HEK293 (cell line): ENCODE measurements at regions not wholly inside any gene's neighbourhood (a gene's known extent, or its start where the extent isn't known, plus 50 kb on each side); places are given as distances from the start of the nearest gene placed in this dataset.

ENCODE experiments used
- CTCF ChIA-PET: fragments of 350-600 bp; formaldehyde crosslinking; extraction: SDS; loops from one replicate; lab custom pipeline; 2021; ENCODE audit warnings: antibody characterized with exemption; lab: Yijun Ruan, JAX
- POLR2A ChIA-PET: fragments of 300-600 bp; formaldehyde crosslinking; extraction: SDS; loops from one replicate; lab custom pipeline; 2020; ENCODE audit warnings: antibody characterized with exemption, inconsistent platforms; lab: Yijun Ruan, JAX
- H3K27ac ChIP-seq: fragments of 200-500 bp; sonication (Bioruptor generic); 2 replicates; pipeline ENCODE4 v1.5.1; 2014; ENCODE audit warnings: low read depth, low read length, control low read depth, inconsistent platforms; ENCODE audit errors: extremely low read depth
- H3K36me3 ChIP-seq, 2 experiments: fragments of 200-500 bp in 1 of 2; sonication (Bioruptor generic) in 1 of 2; 1 replicate in 1 of 2; 2 replicates in 1 of 2; pipeline ENCODE4 v1.5.1; 2014 to 2017; ENCODE audit warnings: inconsistent platforms in 2 of 2, low read length in 2 of 2; ENCODE audit not compliant: control insufficient read depth in 2 of 2, insufficient read depth in 1 of 2
- H3K4me1 ChIP-seq: fragments of 200-500 bp; sonication (Bioruptor generic); 2 replicates; pipeline ENCODE4 v1.5.1; 2014; ENCODE audit warnings: mild to moderate bottlenecking, low read length, inconsistent platforms; ENCODE audit not compliant: control insufficient read depth, insufficient read depth
- H3K4me3 ChIP-seq: 2 replicates; pipeline ENCODE4 v1.5.1; 2011; ENCODE audit warnings: low read depth, mild to moderate bottlenecking, control low read depth, low read length, moderate library complexity
- H3K9me3 ChIP-seq: fragments of 200-500 bp; sonication (Bioruptor generic); 2 replicates; pipeline ENCODE4 v1.5.1; 2014; ENCODE audit warnings: low read depth, low read length, inconsistent platforms; ENCODE audit not compliant: control insufficient read depth, insufficient read depth
- FEZF1 ChIP-seq: fragments of 450-650 bp; formaldehyde crosslinking; IDR thresholded peaks from 2 replicates; pipeline ENCODE4 v1.5.1; 2016; ENCODE audit warnings: missing biosample characterization, missing genetic modification characterization
- GLI4 ChIP-seq: fragments of 450-650 bp; formaldehyde crosslinking; IDR thresholded peaks from 2 replicates; pipeline ENCODE4 v1.5.1; 2016; ENCODE audit warnings: missing biosample characterization, missing genetic modification characterization
- HOXC10 ChIP-seq: sonication (generic); formaldehyde crosslinking; IDR thresholded peaks from 2 replicates; pipeline ENCODE4 v1.8.1; 2023; ENCODE audit warnings: mild to moderate bottlenecking, missing genetic modification reagents
- KLF17 ChIP-seq: fragments of 450-650 bp; formaldehyde crosslinking; IDR thresholded peaks from 2 replicates; pipeline ENCODE4 v1.5.1; 2016; ENCODE audit warnings: missing biosample characterization, missing genetic modification characterization
- SP2 ChIP-seq: fragments of 450-650 bp; formaldehyde crosslinking; IDR thresholded peaks from 2 replicates; pipeline ENCODE4 v1.5.1; 2016; ENCODE audit warnings: missing biosample characterization, missing genetic modification characterization
- YY2 ChIP-seq: fragments of 450-650 bp; formaldehyde crosslinking; IDR thresholded peaks from 2 replicates; pipeline ENCODE4 v1.5.1; 2016; ENCODE audit warnings: missing biosample characterization, missing genetic modification characterization
- ZBTB11 ChIP-seq: fragments of 450-650 bp; formaldehyde crosslinking; conservative IDR thresholded peaks from 2 replicates; pipeline ENCODE4 v1.5.1; 2016; ENCODE audit warnings: low read depth, missing biosample characterization, missing genetic modification characterization
- ZNF10 ChIP-seq: fragments of 450-650 bp; formaldehyde crosslinking; IDR thresholded peaks from 2 replicates; pipeline ENCODE4 v1.5.1; 2017; ENCODE audit warnings: missing biosample characterization, missing genetic modification characterization
- ZNF140 ChIP-seq: fragments of 450-650 bp; formaldehyde crosslinking; IDR thresholded peaks from 2 replicates; pipeline ENCODE4 v1.5.1; 2016; ENCODE audit warnings: missing biosample characterization, missing genetic modification characterization
- ZNF146 ChIP-seq: fragments of 450-650 bp; formaldehyde crosslinking; IDR thresholded peaks from 2 replicates; pipeline ENCODE4 v1.5.1; 2016; ENCODE audit warnings: missing biosample characterization, missing genetic modification characterization
- ZNF169 ChIP-seq: fragments of 450-650 bp; formaldehyde crosslinking; IDR thresholded peaks from 2 replicates; pipeline ENCODE4 v1.5.1; 2016; ENCODE audit warnings: missing biosample characterization, missing genetic modification characterization
- ZNF26 ChIP-seq: fragments of 450-650 bp; formaldehyde crosslinking; IDR thresholded peaks from 2 replicates; pipeline ENCODE4 v1.5.1; 2016; ENCODE audit warnings: missing biosample characterization, missing genetic modification characterization
- ZNF274 ChIP-seq, 2 experiments: fragments of 200-500 bp in 1 of 2; fragments of 450-650 bp in 1 of 2; sonication (Bioruptor generic) in 1 of 2; formaldehyde crosslinking in 1 of 2; IDR thresholded peaks; 2 replicates each; pipeline versions ENCODE4 v1.5.1 to v1.6.1; 2014 to 2016; ENCODE audit warnings: borderline replicate concordance in 1 of 2, inconsistent platforms in 1 of 2, low read length in 1 of 2, missing biosample characterization in 1 of 2, missing genetic modification characterization in 1 of 2
- ZNF473 ChIP-seq: fragments of 450-650 bp; formaldehyde crosslinking; IDR thresholded peaks from 2 replicates; pipeline ENCODE4 v1.5.1; 2017; ENCODE audit warnings: missing biosample characterization, missing genetic modification characterization
- ZNF623 ChIP-seq: fragments of 450-650 bp; formaldehyde crosslinking; IDR thresholded peaks from 2 replicates; pipeline ENCODE4 v1.5.1; 2016; ENCODE audit warnings: missing biosample characterization, missing genetic modification characterization
- ZNF670 ChIP-seq: fragments of 450-650 bp; formaldehyde crosslinking; IDR thresholded peaks from 2 replicates; pipeline ENCODE4 v1.5.1; 2016; ENCODE audit warnings: missing biosample characterization, missing genetic modification characterization, low read depth
- ZNF707 ChIP-seq: fragments of 450-650 bp; formaldehyde crosslinking; IDR thresholded peaks from 2 replicates; pipeline ENCODE4 v1.5.1; 2016; ENCODE audit warnings: missing biosample characterization, missing genetic modification characterization
- ZNF776 ChIP-seq: fragments of 450-650 bp; formaldehyde crosslinking; IDR thresholded peaks from 2 replicates; pipeline ENCODE4 v1.5.0; 2017; ENCODE audit warnings: missing biosample characterization, missing genetic modification characterization, borderline replicate concordance
- ZNF791 ChIP-seq: fragments of 450-650 bp; formaldehyde crosslinking; IDR thresholded peaks from 2 replicates; pipeline ENCODE4 v1.5.1; 2016; ENCODE audit warnings: missing biosample characterization, missing genetic modification characterization
- ZNF792 ChIP-seq: fragments of 450-650 bp; formaldehyde crosslinking; IDR thresholded peaks from 2 replicates; pipeline ENCODE4 v1.5.1; 2016; ENCODE audit warnings: missing biosample characterization, missing genetic modification characterization
- ZNF830 ChIP-seq: fragments of 450-650 bp; IDR thresholded peaks from 2 replicates; pipeline ENCODE4 v1.5.0; 2018; ENCODE audit warnings: missing biosample characterization, missing genetic modification characterization, low read depth, mild to moderate bottlenecking, moderate library complexity
- TF ChIP-seq, protein P1 (sequence below): fragments of 450-650 bp; formaldehyde crosslinking; IDR thresholded peaks from 2 replicates; pipeline ENCODE4 v1.5.1; 2017; ENCODE audit warnings: missing biosample characterization, missing genetic modification characterization
- TF ChIP-seq, protein P2 (sequence below): fragments of 450-650 bp; formaldehyde crosslinking; IDR thresholded peaks from 2 replicates; pipeline ENCODE4 v1.5.0; 2017; ENCODE audit warnings: missing biosample characterization, missing genetic modification characterization, borderline replicate concordance
- TF ChIP-seq, protein P3 (sequence below): sonication (generic); formaldehyde crosslinking; IDR thresholded peaks from 2 replicates; pipeline ENCODE4 v1.8.1; 2022; ENCODE audit warnings: mild to moderate bottlenecking, moderate library complexity, missing genetic modification reagents

DNA sequence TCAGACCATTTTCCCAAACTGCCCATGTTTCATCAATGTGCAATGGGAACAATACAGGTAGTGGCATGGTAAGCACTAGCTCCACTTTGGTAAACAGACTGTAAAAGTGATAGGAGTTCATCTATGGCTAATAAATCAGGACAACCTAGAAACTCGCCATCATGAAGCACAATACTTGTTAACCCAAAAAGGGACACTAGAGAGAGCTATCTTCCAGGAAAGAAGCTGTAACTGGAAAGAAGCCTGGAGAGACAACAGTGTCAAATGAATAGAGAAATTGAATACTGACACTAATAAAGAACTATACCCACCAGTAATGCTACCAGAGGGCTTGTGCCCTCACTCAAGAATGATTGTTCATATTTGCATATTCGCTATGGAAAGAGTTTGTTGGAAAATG is 164.7 kb upstream of the RGS18 start:
- Histone ChIP-seq H3K4me3 (no peak overlapping the region), H3K4me1 (no peaks in the 10 kb centered on the region)
- no peak for TF ChIP-seq GLI4 (tag by site-specific recombination)
- no peak for TF ChIP-seq ZNF146 (tag by site-specific recombination)
- no peak for TF ChIP-seq ZNF623
- no peak for TF ChIP-seq KLF17
- TF ChIP-seq ZNF26, result no peak
- TF ChIP-seq, protein P1, sequence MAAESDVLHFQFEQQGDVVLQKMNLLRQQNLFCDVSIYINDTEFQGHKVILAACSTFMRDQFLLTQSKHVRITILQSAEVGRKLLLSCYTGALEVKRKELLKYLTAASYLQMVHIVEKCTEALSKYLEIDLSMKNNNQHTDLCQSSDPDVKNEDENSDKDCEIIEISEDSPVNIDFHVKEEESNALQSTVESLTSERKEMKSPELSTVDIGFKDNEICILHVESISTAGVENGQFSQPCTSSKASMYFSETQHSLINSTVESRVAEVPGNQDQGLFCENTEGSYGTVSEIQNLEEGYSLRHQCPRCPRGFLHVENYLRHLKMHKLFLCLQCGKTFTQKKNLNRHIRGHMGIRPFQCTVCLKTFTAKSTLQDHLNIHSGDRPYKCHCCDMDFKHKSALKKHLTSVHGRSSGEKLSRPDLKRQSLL, result no peak
- TF ChIP-seq ZBTB11 (tag by site-specific recombination), result no peak
- no peak for TF ChIP-seq ZNF169
- TF ChIP-seq FEZF1 (tag by site-specific recombination), result no peak
- no peak for TF ChIP-seq ZNF670
- TF ChIP-seq, all 188 proteins: peak for 0
- no peaks in the 10 kb centered on the region for H3K9me3 ChIP-seq
- H3K36me3 ChIP-seq, result no peaks in the 10 kb centered on the region
- POLR2A ChIA-PET, result no interaction called here
- no peak overlapping the region for H3K27ac ChIP-seq
- CTCF ChIA-PET, result no interaction called here

DNA sequence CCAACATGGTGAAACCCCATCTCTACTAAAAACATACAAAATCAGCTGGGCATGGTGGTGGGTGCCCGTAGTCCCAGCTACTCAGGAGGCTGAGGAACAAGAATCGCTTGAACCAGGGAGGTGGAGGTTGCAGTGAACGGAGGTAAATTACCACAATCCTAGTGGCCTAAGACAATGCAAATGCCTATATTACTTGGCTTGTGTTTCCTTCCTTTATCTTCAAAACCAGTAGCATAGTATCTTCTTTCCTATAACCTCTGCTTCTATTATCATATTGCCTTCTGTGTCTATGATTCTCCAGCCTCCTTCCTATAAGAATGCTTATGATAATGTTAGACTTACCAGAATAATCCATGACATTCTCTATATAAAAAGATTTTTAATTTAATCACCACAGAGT is 156.2 kb upstream of the RGS18 start:
- Histone ChIP-seq H3K27ac (no peak overlapping the region), H3K4me3 (no peak overlapping the region), H3K36me3 (no peaks in the 10 kb centered on the region), H3K9me3 (no peaks in the 10 kb centered on the region), H3K4me1 (no peaks in the 10 kb centered on the region)
- TF ChIP-seq ZNF140, result no peak
- TF ChIP-seq YY2, result no peak
- no peak for TF ChIP-seq ZNF707 (tag by site-specific recombination)
- no peak for TF ChIP-seq ZNF791
- TF ChIP-seq ZNF274 (IDR thresholded peaks at IDR 0.05; ENCODE audit: low read length), result no peak
- TF ChIP-seq ZNF274 (tag by site-specific recombination; IDR thresholded peaks at IDR 0.05; ENCODE audit: borderline replicate concordance), result no peak
- TF ChIP-seq SP2, result no peak
- no peak for TF ChIP-seq ZNF830 (tag by site-specific recombination)
- TF ChIP-seq, protein P2, sequence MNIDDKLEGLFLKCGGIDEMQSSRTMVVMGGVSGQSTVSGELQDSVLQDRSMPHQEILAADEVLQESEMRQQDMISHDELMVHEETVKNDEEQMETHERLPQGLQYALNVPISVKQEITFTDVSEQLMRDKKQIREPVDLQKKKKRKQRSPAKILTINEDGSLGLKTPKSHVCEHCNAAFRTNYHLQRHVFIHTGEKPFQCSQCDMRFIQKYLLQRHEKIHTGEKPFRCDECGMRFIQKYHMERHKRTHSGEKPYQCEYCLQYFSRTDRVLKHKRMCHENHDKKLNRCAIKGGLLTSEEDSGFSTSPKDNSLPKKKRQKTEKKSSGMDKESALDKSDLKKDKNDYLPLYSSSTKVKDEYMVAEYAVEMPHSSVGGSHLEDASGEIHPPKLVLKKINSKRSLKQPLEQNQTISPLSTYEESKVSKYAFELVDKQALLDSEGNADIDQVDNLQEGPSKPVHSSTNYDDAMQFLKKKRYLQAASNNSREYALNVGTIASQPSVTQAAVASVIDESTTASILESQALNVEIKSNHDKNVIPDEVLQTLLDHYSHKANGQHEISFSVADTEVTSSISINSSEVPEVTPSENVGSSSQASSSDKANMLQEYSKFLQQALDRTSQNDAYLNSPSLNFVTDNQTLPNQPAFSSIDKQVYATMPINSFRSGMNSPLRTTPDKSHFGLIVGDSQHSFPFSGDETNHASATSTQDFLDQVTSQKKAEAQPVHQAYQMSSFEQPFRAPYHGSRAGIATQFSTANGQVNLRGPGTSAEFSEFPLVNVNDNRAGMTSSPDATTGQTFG (tag by site-specific recombination), result no peak
- no peak for TF ChIP-seq ZNF792 (tag by site-specific recombination)
- TF ChIP-seq ZNF473 (tag by site-specific recombination), result no peak
- TF ChIP-seq, protein P3, sequence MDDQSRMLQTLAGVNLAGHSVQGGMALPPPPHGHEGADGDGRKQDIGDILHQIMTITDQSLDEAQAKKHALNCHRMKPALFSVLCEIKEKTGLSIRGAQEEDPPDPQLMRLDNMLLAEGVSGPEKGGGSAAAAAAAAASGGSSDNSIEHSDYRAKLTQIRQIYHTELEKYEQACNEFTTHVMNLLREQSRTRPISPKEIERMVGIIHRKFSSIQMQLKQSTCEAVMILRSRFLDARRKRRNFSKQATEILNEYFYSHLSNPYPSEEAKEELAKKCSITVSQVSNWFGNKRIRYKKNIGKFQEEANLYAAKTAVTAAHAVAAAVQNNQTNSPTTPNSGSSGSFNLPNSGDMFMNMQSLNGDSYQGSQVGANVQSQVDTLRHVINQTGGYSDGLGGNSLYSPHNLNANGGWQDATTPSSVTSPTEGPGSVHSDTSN (CRISPR knock-in tag), result no peak
- no peak for TF ChIP-seq HOXC10
- no peak for TF ChIP-seq ZNF10
- TF ChIP-seq ZNF776, result no peak
- ChIA-PET CTCF (no interaction called here), POLR2A (no interaction called here)
